ENCODE measurements at regions not wholly inside any gene's neighbourhood (a gene's known extent, or its start where the extent isn't known, plus 50 kb on each side); places are given as distances from the start of the nearest gene placed in this dataset.
"Not testable (repeated sequence)": the region's sequence is repeated elsewhere in the genome, so short reads cannot be mapped to it uniquely, and the experiment has no call there.

- H3K4me3 ChIP-seq (ENCODE audit: control insufficient read depth in 2 of 3, extremely low read depth in 1 of 3, insufficient read depth in 2 of 3, low read depth in 1 of 3, low read length in 3 of 3); H3K9me1 ChIP-seq (ENCODE audit: control insufficient read depth, extremely low read depth, insufficient read depth, low read length); dilution Hi-C loops (cut with MboI; ENCODE audit: extremely low pct_ligation_motif_present, low sequenced_read_pairs); H2AFZ ChIP-seq (ENCODE audit: control insufficient read depth, low read length); H3K79me2 ChIP-seq (ENCODE audit: control insufficient read depth, insufficient read depth, low read length); H4K20me1 ChIP-seq (ENCODE audit: control insufficient read depth, extremely low read depth, insufficient read depth, low read length); DNase-seq (ENCODE audit: low read depth, low spot score); FAIRE-seq; H3K9ac ChIP-seq (ENCODE audit: control insufficient read depth, extremely low read depth, insufficient read depth, low read length); H3K9me3 ChIP-seq (ENCODE audit: control insufficient read depth, low read depth, low read length); H3K4me1 ChIP-seq (ENCODE audit: control insufficient read depth, extremely low read depth, insufficient read depth, low read length); H3K36me3 ChIP-seq (ENCODE audit: control insufficient read depth in 2 of 2, extremely low read depth in 1 of 2, insufficient read depth in 2 of 2, low read length in 2 of 2); H3K27me3 ChIP-seq (ENCODE audit: control insufficient read depth, extremely low read depth, insufficient read depth, low read length); H3K27ac ChIP-seq (ENCODE audit: control insufficient read depth, insufficient read depth, low read length); H3K4me2 ChIP-seq (ENCODE audit: control insufficient read depth, extremely low read depth, insufficient read depth, low read depth, low read length): not testable (repeated sequence)
Measured at GRCh38 chr9:62857280-62857679, 1667.4 kb downstream of the SPATA31A7 start.

DNA sequence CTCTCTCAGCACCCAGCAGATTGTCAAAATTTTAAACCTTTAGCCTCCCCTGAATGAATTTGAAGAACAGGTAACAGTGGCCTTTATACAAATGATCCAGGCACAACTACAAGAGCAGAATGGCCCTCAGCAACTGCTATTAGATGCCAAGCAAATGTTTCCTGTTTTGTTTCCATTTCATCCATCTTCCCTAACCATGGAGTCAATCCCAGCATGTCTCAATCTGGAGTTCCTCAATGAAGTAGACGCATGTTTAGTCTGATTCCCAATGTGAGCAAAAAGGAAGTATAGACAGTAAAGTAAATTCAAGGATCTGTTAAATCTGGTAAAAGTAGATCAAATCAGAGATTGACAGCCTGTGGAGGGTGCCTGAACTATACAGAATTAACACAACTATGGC, 1668.4 kb downstream of the SPATA31A7 start:
- H3K9me1 ChIP-seq (ENCODE audit: control insufficient read depth, extremely low read depth, insufficient read depth, low read length); H3K4me1 ChIP-seq (ENCODE audit: control insufficient read depth, extremely low read depth, insufficient read depth, low read length); H3K9ac ChIP-seq (ENCODE audit: control insufficient read depth, extremely low read depth, insufficient read depth, low read length); H3K4me3 ChIP-seq (ENCODE audit: control insufficient read depth in 2 of 3, extremely low read depth in 1 of 3, insufficient read depth in 2 of 3, low read depth in 1 of 3, low read length in 3 of 3); FAIRE-seq; H3K27me3 ChIP-seq (ENCODE audit: control insufficient read depth, extremely low read depth, insufficient read depth, low read length); H3K27ac ChIP-seq (ENCODE audit: control insufficient read depth, insufficient read depth, low read length); H3K4me2 ChIP-seq (ENCODE audit: control insufficient read depth, extremely low read depth, insufficient read depth, low read depth, low read length); H3K9me3 ChIP-seq (ENCODE audit: control insufficient read depth, low read depth, low read length); H3K79me2 ChIP-seq (ENCODE audit: control insufficient read depth, insufficient read depth, low read length); dilution Hi-C loops (cut with MboI; ENCODE audit: extremely low pct_ligation_motif_present, low sequenced_read_pairs); H2AFZ ChIP-seq (ENCODE audit: control insufficient read depth, low read length); H3K36me3 ChIP-seq (ENCODE audit: control insufficient read depth in 2 of 2, extremely low read depth in 1 of 2, insufficient read depth in 2 of 2, low read length in 2 of 2); H4K20me1 ChIP-seq (ENCODE audit: control insufficient read depth, extremely low read depth, insufficient read depth, low read length); DNase-seq (ENCODE audit: low read depth, low spot score): not testable (repeated sequence)

GRCh38 chr9:62860939-62861860, 1671.4 kb downstream of the SPATA31A7 start:
- H3K9ac ChIP-seq (ENCODE audit: control insufficient read depth, extremely low read depth, insufficient read depth, low read length); H3K4me1 ChIP-seq (ENCODE audit: control insufficient read depth, extremely low read depth, insufficient read depth, low read length); H3K36me3 ChIP-seq (ENCODE audit: control insufficient read depth in 2 of 2, extremely low read depth in 1 of 2, insufficient read depth in 2 of 2, low read length in 2 of 2); H3K4me3 ChIP-seq (ENCODE audit: control insufficient read depth in 2 of 3, extremely low read depth in 1 of 3, insufficient read depth in 2 of 3, low read depth in 1 of 3, low read length in 3 of 3); dilution Hi-C loops (cut with MboI; ENCODE audit: extremely low pct_ligation_motif_present, low sequenced_read_pairs); H3K27me3 ChIP-seq (ENCODE audit: control insufficient read depth, extremely low read depth, insufficient read depth, low read length); H2AFZ ChIP-seq (ENCODE audit: control insufficient read depth, low read length); H4K20me1 ChIP-seq (ENCODE audit: control insufficient read depth, extremely low read depth, insufficient read depth, low read length); H3K9me3 ChIP-seq (ENCODE audit: control insufficient read depth, low read depth, low read length); H3K79me2 ChIP-seq (ENCODE audit: control insufficient read depth, insufficient read depth, low read length); FAIRE-seq; H3K27ac ChIP-seq (ENCODE audit: control insufficient read depth, insufficient read depth, low read length); DNase-seq (ENCODE audit: low read depth, low spot score); H3K4me2 ChIP-seq (ENCODE audit: control insufficient read depth, extremely low read depth, insufficient read depth, low read depth, low read length); H3K9me1 ChIP-seq (ENCODE audit: control insufficient read depth, extremely low read depth, insufficient read depth, low read length): not testable (repeated sequence)

DNA sequence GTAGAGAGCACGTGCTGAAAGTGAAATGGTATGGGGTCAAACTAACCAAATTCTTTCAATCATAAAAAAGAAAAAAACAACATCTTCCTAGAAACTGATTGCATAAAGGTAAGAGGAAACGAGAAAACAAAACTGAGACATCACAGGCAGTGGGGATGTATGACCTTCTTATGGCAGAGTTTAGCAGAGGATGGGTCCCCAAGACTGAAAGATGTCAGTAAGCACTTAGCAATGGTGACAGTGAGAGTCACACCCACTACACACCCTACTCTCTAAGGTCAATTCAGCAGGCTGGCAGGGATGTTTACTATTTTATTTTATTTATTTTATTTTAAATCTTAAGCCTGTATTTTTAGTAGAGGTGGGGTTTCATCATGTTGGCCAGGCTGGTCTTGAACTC, 1672.3 kb downstream of the SPATA31A7 start:
- dilution Hi-C loops (cut with MboI; ENCODE audit: extremely low pct_ligation_motif_present, low sequenced_read_pairs); DNase-seq (ENCODE audit: low read depth, low spot score); H3K36me3 ChIP-seq (ENCODE audit: control insufficient read depth in 2 of 2, extremely low read depth in 1 of 2, insufficient read depth in 2 of 2, low read length in 2 of 2); H3K27ac ChIP-seq (ENCODE audit: control insufficient read depth, insufficient read depth, low read length); H3K9me3 ChIP-seq (ENCODE audit: control insufficient read depth, low read depth, low read length); H3K4me1 ChIP-seq (ENCODE audit: control insufficient read depth, extremely low read depth, insufficient read depth, low read length); H4K20me1 ChIP-seq (ENCODE audit: control insufficient read depth, extremely low read depth, insufficient read depth, low read length); FAIRE-seq; H2AFZ ChIP-seq (ENCODE audit: control insufficient read depth, low read length); H3K4me3 ChIP-seq (ENCODE audit: control insufficient read depth in 2 of 3, extremely low read depth in 1 of 3, insufficient read depth in 2 of 3, low read depth in 1 of 3, low read length in 3 of 3); H3K4me2 ChIP-seq (ENCODE audit: control insufficient read depth, extremely low read depth, insufficient read depth, low read depth, low read length); H3K79me2 ChIP-seq (ENCODE audit: control insufficient read depth, insufficient read depth, low read length); H3K27me3 ChIP-seq (ENCODE audit: control insufficient read depth, extremely low read depth, insufficient read depth, low read length); H3K9me1 ChIP-seq (ENCODE audit: control insufficient read depth, extremely low read depth, insufficient read depth, low read length); H3K9ac ChIP-seq (ENCODE audit: control insufficient read depth, extremely low read depth, insufficient read depth, low read length): not testable (repeated sequence)

- H2AFZ ChIP-seq (ENCODE audit: control insufficient read depth, low read length); H4K20me1 ChIP-seq (ENCODE audit: control insufficient read depth, extremely low read depth, insufficient read depth, low read length); dilution Hi-C loops (cut with MboI; ENCODE audit: extremely low pct_ligation_motif_present, low sequenced_read_pairs); H3K36me3 ChIP-seq (ENCODE audit: control insufficient read depth in 2 of 2, extremely low read depth in 1 of 2, insufficient read depth in 2 of 2, low read length in 2 of 2); H3K27ac ChIP-seq (ENCODE audit: control insufficient read depth, insufficient read depth, low read length); H3K9ac ChIP-seq (ENCODE audit: control insufficient read depth, extremely low read depth, insufficient read depth, low read length); H3K27me3 ChIP-seq (ENCODE audit: control insufficient read depth, extremely low read depth, insufficient read depth, low read length); DNase-seq (ENCODE audit: low read depth, low spot score); H3K79me2 ChIP-seq (ENCODE audit: control insufficient read depth, insufficient read depth, low read length); H3K4me2 ChIP-seq (ENCODE audit: control insufficient read depth, extremely low read depth, insufficient read depth, low read depth, low read length); H3K9me1 ChIP-seq (ENCODE audit: control insufficient read depth, extremely low read depth, insufficient read depth, low read length); H3K4me1 ChIP-seq (ENCODE audit: control insufficient read depth, extremely low read depth, insufficient read depth, low read length); H3K9me3 ChIP-seq (ENCODE audit: control insufficient read depth, low read depth, low read length); FAIRE-seq; H3K4me3 ChIP-seq (ENCODE audit: control insufficient read depth in 2 of 3, extremely low read depth in 1 of 3, insufficient read depth in 2 of 3, low read depth in 1 of 3, low read length in 3 of 3): not testable (repeated sequence)
Measured at GRCh38 chr9:62863319-62863718, 1673.5 kb downstream of the SPATA31A7 start.
